ENCODE measurements at regions not wholly inside any gene's neighbourhood (a gene's known extent, or its start where the extent isn't known, plus 50 kb on each side); places are given as distances from the start of the nearest gene placed in this dataset.

- no peak for DNase-seq (ENCODE audit: low spot score)
- in situ Hi-C loops (cut with HindIII; ENCODE audit: low sequenced_read_pairs), result no loop called here
Measured at GRCh38 chr1:70847013-70847412, 200.6 kb downstream of the PTGER3 start.

DNA sequence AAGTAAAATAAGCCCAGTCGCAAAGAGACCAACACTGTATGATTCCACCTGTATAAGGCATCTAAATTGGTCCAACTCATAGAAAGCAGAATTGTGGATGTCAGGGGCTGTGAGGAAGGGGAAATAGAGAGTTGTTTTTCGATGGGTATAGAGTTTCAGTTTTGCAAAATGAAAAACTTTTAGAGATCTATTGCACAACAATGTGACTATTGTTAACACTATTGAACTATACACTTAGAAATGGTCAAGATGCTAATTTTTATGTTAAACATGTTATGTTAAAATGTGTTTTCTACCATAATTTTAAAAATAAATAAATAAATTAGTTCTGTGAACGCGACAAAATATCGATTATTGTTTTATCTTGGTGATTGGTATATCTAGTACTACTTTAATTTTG, 192.4 kb downstream of the PTGER3 start:
- in situ Hi-C loops (cut with HindIII; ENCODE audit: low sequenced_read_pairs), result no loop called here
- no peak for DNase-seq (ENCODE audit: low spot score)

DNA sequence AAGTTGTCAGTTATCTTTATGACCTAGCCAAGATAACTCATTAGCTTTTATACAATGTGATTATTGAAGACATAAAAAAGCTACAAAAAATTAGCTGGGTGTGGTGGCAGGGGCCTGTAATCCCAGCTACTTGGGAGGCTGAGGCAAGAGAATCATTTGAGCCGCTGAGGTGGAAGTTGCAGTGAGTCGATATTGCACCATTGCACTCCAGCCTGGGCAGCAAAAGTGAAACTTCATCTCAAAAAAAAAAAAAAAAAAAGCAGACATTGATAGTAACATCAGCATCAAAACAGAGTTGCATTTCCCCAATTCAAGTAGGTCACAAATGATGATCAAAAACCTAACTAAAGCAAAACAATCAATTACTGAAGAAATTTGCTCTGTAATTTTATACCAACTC, 191.4 kb downstream of the PTGER3 start:
- in situ Hi-C loops (cut with HindIII; ENCODE audit: low sequenced_read_pairs), result no loop called here
- no peak for DNase-seq (ENCODE audit: low spot score)

DNA sequence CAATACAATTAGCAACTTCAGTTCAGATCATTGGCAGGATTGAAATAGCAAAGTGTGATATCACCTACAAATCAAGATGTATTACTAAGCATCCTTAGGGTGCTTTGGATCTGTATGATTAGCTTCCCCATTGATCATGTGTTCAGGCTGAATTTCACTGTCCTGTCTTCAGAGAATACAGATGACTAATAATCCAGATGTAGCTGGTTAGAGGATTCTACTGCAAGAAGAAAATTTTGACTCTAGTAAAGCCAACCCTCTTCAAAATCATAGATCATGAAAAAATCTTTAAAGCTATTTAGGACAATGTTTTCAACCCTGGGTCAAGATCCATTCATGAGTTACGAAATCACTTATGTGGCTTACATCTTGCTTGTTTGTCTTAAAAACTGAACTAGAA, 184.4 kb downstream of the PTGER3 start:
- in situ Hi-C loops (cut with HindIII; ENCODE audit: low sequenced_read_pairs), result no loop called here
- no peak for DNase-seq (ENCODE audit: low spot score)

- DNase-seq (ENCODE audit: low spot score), result no peak
- in situ Hi-C loops (cut with HindIII; ENCODE audit: low sequenced_read_pairs), result no loop called here
Measured at GRCh38 chr1:70864302-70864701, 183.3 kb downstream of the PTGER3 start.

DNA sequence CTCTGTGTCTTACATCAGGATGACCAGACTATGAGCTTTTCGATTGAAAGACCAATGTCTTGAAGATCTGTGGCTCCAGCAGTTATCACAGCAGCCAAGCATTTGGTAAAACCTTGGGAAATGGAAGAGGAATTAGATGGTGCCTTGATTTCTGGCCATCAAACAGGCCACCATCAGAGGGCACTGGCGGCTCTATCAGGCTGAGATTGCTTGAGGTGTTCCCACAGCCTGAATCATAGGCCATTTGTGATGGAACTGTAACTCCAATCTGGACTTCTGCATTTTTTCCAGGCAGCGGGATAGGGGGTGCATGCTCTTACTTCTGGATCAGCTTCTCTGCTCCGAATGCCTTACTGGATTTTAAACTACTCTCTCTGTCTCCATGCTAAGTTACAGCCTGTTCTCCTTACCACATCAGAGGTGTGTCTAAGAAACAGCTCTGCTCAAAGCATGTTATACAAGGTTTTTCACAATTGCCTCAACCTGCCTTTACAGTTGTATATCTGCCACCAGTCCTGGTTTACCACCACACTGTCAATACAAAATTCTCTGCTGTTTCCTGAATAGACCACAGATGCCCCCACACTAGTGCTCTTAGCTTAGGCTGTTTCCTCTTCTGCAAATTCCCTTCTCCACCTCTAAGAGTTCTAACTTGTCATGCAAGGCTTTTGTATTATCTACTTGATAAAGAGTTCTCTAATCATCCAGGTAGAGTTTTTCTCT, 180.9 kb downstream of the PTGER3 start:
- in situ Hi-C loops (cut with HindIII; ENCODE audit: low sequenced_read_pairs), result no loop called here
- DNase-seq (ENCODE audit: low spot score), result no peak

- DNase-seq (ENCODE audit: low spot score), result no peak
- in situ Hi-C loops (cut with HindIII; ENCODE audit: low sequenced_read_pairs), result no loop called here
Measured at GRCh38 chr1:70871790-70872189, 175.8 kb downstream of the PTGER3 start.

DNA sequence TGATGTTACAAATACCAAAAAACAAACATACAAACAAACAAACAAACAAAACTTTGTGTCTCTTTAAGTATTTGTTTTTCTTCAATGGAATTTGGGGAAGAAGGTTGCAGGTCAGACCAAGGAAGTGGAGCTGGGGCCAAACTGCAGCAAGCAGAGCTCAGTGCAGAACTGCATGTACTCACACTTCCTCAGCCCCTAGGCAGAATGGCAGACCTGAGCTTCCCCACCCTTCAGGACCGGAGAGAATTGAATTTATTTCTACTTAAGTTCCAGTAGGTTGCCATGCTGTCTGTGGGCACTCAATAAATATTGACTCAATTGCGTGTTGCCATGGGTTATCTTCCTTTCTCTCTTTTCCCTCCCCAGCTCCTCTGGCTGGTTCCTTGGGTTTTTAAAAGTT, 173.6 kb downstream of the PTGER3 start:
- DNase-seq (ENCODE audit: low spot score), result no peak
- in situ Hi-C loops (cut with HindIII; ENCODE audit: low sequenced_read_pairs), result no loop called here

GRCh38 chr1:70874818-70875217, 172.8 kb downstream of the PTGER3 start:
- no peak for DNase-seq (ENCODE audit: low spot score)
- in situ Hi-C loops (cut with HindIII; ENCODE audit: low sequenced_read_pairs), result no loop called here

DNA sequence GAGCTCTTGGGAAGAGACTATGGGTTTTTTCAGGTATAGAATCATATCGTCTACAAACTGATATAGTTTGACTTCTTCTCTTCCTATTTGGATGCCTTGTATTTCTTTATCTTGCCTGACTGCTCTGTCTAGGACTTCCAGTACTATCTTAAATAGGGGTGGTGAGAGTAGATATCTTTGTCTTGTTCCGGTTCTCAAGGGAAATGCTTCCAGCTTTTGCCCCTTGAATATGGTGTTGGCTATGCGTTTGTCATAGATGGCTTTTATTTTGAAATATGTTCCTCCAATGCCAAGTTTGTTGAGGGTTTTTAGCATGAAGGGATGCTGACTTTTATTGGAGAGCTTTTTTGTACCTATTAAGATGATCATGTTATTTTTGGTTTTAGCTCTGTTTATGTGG, 170.3 kb downstream of the PTGER3 start:
- in situ Hi-C loops (cut with HindIII; ENCODE audit: low sequenced_read_pairs), result no loop called here
- DNase-seq (ENCODE audit: low spot score), result no peak

DNA sequence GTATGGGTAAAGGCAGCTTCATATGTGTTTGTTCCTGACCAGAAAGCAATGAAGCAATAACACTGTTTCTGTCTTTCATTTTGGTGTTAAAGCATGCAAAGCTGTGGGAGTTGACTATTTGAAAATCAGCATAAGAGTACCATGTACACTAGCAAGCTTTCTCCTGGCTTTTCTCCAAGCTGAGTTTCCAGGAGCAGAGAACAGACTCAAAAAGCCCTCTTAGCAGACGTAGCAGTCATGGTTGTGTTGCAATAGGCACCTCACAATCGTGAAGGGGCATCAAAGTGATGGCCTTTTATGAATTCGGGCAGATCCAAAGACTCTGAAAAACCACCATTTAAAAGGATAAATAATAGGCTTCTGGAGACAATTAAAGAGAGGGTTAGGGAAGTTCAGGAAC, 159.7 kb downstream of the PTGER3 start:
- no peak for DNase-seq (ENCODE audit: low spot score)
- in situ Hi-C loops (cut with HindIII; ENCODE audit: low sequenced_read_pairs), result no loop called here

GRCh38 chr1:70888722-70889121, 158.9 kb downstream of the PTGER3 start:
- in situ Hi-C loops (cut with HindIII; ENCODE audit: low sequenced_read_pairs), result no loop called here

GRCh38 chr1:70890408-70890807, 157.2 kb downstream of the PTGER3 start:
- in situ Hi-C loops (cut with HindIII; ENCODE audit: low sequenced_read_pairs), result no loop called here

More at GRCh38 chr1:70888722-70889121, 158.9 kb downstream of the PTGER3 start:
- no peak for DNase-seq (ENCODE audit: low spot score)

DNA sequence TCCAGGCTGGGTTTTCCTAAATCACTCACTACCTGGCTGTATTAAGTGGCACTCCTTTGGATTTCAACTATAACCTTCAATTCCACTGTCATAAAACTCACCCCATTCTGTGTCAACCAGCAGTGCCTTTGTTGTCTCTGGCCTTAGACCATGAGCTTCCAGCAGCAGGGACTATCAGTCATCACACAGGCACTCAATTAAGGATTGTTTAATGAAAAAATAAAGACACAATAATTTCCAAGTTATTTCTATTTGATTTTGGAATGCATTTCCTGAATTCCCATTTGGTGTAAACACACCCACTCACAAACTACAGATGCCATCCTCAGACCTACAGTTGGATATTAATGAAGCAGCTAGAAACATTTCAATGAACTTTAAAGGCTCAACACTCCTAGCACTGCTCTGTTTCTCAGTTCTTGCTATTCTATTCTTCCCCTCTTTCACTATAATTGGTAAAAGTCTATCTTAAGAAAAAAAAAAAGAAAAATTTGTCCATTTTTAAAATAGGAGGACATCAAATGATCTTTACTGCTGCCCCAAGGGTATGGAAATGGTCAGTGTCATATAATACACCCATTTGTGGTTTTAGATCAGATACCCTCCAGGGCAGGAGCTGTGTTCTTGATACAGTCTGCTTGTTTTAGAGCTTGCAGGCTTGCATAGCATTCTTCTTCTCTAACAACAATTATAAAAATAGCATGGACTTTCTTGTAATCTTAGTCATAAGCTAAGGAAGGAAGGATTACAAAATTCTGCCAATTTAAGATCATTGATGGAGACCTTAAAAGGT, 156.4 kb downstream of the PTGER3 start:
- in situ Hi-C loops (cut with HindIII; ENCODE audit: low sequenced_read_pairs), result no loop called here
- no peak for DNase-seq (ENCODE audit: low spot score)

More at GRCh38 chr1:70890408-70890807, 157.2 kb downstream of the PTGER3 start:
- DNase-seq (ENCODE audit: low spot score), result no peak

- in situ Hi-C loops (cut with HindIII; ENCODE audit: low sequenced_read_pairs), result no loop called here
- DNase-seq (ENCODE audit: low spot score), result no peak
Measured at GRCh38 chr1:70892140-70892539, 155.5 kb downstream of the PTGER3 start.

DNA sequence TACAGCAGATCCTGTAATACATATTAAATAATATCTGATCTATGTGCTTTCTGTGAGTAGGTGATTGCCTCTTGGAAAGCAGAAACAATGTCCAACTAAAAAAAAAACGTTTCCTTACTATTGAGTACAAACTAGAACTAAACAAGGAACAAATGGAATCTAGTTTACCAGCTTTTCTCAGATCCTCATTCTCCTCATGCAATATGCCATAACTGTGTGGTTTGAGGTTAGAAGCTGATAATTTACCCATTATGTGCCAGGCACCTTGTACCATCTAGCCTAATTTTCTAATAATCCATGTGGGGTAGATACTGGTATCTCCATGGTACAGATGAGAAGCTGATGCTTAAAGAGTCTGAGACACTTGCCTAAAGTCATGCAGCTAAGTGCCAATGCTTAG, 154.7 kb downstream of the PTGER3 start:
- no peak for DNase-seq (ENCODE audit: low spot score)
- in situ Hi-C loops (cut with HindIII; ENCODE audit: low sequenced_read_pairs), result no loop called here

GRCh38 chr1:70893381-70893780, 154.2 kb downstream of the PTGER3 start:
- in situ Hi-C loops (cut with HindIII; ENCODE audit: low sequenced_read_pairs), result no loop called here
- no peak for DNase-seq (ENCODE audit: low spot score)

- no peak for DNase-seq (ENCODE audit: low spot score)
- in situ Hi-C loops (cut with HindIII; ENCODE audit: low sequenced_read_pairs), result no loop called here
Measured at GRCh38 chr1:70895531-70895930, 152.1 kb downstream of the PTGER3 start.

- DNase-seq (ENCODE audit: low spot score), result no peak
- in situ Hi-C loops (cut with HindIII; ENCODE audit: low sequenced_read_pairs), result no loop called here
Measured at GRCh38 chr1:70896224-70896623, 151.4 kb downstream of the PTGER3 start.

DNA sequence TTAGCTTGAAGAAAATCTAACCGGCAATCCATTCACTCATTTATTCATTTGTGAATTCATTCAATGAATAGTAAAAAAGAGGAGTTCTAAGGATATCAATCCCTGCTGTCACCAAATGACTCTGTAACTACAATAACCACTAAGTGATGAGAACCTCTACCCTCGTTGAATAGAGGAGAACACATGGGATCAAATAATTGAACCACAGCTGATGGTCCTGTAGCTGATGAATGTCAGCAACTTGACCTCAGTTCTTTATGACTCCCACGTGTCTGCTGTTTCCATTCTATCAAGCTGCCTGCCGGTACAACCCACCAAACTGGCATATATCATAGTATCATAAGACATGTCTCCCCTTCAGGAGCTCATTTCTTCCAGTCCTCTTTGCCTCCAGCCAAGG, 150.3 kb downstream of the PTGER3 start:
- in situ Hi-C loops (cut with HindIII; ENCODE audit: low sequenced_read_pairs), result no loop called here
- DNase-seq (ENCODE audit: low spot score), result no peak

GRCh38 chr1:70899735-70900134, 147.9 kb downstream of the PTGER3 start:
- in situ Hi-C loops (cut with HindIII; ENCODE audit: low sequenced_read_pairs), result no loop called here
- no peak for DNase-seq (ENCODE audit: low spot score)

Data from G401 (cell line).